Activated T-cell treated with anti-CD3 and anti-CD28 coated beads for 24 hours (primary cell): ENCODE measurements at regions not wholly inside any gene's neighbourhood (a gene's known extent, or its start where the extent isn't known, plus 50 kb on each side); places are given as distances from the start of the nearest gene placed in this dataset.
"Not testable (repeated sequence)": the region's sequence is repeated elsewhere in the genome, so short reads cannot be mapped to it uniquely, and the experiment has no call there.

Experiments
- DNase-seq: peaks from one replicate; pipeline ENCODE4 v3.0.0-alpha.2; 2020; ENCODE audit warnings: low read depth

DNA sequence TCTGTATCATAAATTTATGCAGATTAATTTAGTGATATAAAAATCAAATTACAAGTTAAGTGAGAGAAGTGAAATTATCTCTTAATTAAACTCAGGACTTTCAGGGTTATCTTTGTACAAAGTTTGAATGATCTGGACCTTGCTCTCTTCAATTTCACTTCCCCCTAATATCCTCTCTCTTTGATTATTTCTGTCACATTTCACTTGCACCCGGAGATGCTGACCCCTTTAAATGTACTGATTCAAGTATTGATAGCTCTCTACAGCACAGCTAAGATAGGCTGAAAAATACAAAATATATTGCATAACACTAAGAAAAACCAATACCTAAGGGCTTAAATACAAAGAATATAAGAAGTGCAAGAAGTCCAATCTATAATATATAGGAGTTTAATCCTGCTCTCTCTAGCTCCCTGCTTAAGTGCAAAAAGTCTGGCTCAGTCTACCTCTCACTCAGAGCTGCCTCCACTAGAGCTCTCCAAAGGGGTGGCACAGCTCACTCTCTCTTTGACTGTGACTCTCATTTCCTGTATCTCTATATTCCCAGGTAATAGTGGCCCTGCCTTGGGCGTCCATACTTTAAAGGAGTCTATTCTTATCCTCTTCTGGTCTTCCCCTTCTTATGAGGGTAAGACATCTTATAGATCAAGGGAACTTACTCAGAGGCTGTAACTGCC, 588.4 kb downstream of the RFPL4B start:
- DNase-seq, result no peak

DNA sequence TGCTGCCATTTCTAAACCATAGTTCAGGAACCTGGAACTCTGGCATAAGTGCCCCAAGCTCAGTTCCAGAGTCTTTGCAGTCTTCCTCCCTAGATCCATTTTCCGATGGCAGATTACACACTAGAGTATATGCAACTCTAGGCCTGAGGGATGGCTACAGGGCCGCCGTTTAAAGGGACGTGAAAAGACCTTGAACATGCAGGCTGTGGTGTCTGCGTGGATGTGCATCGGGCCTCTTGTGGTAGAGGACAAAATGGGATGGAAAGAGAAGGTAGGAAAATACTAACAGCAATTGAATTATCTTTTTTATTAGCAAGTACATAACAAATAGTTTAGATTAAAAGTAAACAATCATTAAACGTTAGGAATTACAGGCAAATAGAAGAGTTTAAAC, 588.9 kb downstream of the RFPL4B start:
- DNase-seq, result no peak

DNA sequence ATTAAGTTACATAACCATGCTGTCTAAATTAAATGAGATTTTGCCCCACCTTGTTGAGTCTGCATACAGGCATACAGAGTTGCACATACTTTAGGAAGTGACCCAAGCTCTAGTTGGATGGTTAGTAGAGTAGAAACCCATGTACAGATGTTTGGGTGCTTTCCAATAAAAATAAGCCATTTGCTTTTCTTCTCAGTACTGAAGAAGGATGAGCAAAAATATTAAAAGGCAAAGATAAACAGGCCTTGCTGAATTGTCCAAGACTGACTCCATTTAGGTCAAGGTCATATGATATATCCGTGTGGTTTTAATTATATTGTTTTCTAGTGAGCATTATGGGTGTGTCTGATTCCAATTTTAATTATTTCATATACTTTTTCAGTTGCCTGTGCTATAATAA, 589.4 kb downstream of the RFPL4B start:
- DNase-seq, result no peak

DNA sequence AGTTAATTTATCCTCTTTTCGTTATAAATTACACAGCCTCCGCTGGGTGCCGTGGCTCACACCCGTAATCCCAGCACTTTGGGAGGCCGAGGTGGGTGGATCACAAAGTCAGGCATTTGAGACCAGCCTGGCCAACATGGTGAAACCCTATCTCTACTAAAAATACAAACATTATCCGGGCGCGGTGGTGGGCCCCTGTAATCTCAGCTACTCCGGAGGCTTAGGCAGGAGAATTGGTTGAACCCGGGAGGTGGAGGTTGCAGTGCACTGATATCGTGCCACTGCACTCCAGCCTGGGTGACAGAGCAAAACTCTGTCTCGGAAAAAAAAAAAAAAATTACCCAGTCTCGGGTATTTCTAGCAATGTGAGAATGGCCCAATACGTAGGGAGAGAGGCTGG, 590.6 kb downstream of the RFPL4B start:
- DNase-seq, result not testable (repeated sequence)

DNA sequence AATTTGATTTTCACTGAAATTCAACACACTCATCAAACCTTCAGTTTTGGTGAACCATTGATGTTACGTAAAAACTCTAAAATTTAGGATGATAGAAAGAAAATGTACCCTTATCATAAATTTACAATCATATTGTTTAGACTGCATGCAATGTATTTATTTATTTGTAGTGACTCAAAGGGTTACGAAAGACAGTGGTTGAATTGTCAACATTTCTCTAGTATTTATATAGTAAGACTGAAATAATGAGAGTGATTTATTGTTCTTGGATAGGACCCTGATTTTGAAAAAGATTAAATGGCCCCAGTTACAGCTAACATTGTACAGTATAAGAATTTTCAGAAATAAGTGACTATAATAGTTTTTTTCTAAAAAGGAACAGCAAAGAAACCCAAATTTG, 591.5 kb downstream of the RFPL4B start:
- DNase-seq, result no peak

DNA sequence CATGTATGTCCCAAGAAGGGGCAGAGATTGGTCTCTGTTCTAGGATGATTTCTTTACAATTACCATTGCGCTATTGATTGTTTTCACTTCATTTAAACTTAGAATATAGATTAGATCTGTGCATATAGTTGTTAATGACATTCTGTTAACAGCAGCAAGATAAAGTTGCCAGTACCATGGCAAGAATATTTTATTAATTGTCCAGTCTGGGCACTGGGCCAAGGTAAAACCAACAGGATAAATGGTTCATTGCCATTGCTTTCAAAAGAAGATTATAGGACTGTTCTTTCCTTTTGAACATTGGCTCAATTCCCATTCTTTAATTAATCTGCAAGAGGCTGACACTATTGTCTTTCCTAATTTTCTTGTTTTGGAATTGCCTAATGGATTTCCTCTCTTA, 592.4 kb downstream of the RFPL4B start:
- no peak for DNase-seq

DNA sequence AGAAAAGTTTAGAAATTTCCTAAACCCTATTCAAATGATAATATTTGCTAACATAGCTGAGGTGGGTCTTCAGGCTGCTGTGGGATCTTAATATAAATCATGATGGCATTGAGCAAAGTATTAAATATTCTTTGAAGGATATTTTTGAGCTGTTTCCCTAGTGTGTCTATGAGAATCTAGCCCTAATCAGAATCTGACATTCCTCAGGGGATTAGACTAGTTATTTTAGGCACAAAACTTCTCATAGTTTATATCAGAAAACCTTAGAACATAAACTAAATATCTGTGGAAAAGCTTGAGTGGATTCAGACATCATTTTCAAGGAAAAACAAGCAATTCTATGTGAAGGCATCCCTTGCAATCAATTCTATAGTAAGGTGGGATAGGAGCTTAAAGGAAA, 594.5 kb downstream of the RFPL4B start:
- DNase-seq, result no peak

DNA sequence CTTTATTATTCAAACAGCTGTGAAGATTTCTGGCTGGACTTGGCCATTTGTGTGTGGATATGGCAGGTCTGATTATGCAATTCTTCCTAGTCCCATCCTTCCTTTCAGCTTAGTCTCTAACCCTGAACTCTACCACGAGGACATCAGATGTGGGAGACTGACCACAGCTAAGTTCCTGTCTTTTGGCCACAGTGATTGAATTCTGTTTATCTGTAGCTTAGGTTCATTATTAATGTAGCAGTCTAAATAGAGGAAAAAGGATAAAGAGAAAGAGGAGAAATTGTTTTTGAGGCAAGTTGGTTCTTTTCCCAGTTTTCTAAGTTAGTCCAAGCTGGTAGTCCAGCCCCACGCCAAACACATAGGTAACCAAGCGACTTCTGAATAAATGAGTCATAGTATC, 598.9 kb downstream of the RFPL4B start:
- DNase-seq, result no peak

DNA sequence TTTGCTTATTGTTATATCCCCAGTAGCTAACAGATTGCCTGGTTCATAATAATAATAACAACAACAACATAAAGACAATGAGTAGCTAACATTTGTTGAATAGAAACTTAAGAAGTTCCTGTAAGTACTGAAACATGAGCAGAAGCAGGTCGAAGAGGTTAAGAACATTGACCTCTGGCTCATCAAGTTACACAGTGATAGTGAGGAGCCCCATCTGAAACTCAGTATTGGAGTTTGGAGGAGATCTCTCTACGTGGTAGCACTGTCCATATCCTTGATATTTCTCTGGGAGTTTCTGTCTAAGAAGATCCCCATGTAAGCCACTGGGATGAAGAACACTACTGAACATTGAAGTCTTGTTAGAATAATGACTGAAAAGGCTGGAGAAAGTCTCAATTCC, 600.4 kb downstream of the RFPL4B start:
- no peak for DNase-seq

DNA sequence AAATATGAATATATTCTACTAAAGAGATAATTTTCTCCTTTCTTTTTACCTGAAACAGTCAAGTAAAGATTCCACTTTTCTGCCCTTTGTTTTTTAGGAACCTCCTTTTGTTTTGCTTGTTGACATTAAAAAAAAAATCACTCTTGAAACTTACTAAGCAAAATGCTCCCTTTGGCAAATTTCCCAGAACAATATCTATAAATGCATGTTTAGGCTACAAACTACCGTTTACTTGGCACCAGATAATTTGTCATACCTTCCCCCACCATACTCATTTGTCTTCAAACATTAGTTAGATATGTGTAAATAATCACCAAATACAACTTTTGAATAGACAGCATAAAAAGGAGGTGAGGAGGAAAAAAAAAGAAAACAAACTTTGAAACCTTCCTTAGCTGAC, 604.7 kb downstream of the RFPL4B start:
- no peak for DNase-seq

DNA sequence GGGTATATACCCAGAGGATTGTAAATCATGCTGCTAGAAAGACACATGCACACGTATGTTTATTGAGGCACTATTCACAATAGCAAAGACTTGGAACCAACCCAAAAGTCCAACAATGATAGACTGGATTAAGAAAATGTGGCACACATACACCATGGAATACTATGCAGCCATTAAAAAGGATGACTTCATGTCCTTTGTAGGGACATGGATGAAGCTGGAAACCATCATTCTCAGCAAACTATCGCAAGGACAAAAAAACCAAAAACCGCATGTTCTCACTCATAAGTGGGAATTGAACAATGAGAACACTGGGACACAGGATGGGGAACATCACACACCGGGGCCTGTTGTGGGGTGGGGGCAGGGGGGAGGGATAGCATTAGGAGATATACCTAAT, 608.6 kb downstream of the RFPL4B start:
- not testable (repeated sequence) for DNase-seq

DNA sequence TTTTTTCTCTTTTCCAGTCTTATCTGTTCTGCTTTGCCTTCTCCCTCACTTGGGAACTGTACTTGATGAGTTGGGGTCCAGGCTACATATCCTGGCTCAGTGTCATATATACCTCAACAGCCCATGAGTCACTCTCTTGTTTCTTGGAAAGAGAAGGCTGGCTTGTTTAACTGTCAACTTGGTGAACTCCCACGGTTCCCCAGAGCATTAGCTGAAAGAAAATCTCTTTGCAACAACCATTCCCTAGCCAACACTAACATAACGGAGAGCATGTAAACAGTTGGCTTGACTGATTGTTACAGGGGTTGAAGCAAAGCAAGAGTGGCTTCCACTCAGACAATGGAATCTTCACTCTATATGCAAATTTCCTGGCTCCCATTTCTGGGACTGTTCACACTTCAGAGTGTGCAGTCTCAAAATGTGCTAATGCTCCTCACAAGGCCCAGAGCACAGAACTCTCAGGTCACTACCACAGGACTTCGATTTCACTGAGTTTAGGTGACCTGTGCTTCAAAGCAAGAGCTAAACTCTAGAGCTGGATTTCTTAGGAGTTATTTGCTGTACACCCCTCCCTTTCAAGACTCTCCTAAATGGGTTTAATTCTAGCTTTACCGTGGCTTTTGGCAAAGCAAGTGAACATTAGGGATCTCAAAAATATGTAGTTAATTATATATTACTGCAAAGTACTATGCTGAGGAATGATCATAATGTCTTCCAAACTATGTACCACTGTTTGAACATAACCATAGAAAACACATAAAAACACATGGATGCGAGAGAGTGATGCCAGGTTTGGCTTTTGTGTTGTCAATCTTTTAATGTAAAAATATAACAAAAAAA, 609.8 kb downstream of the RFPL4B start:
- DNase-seq, result no peak

DNA sequence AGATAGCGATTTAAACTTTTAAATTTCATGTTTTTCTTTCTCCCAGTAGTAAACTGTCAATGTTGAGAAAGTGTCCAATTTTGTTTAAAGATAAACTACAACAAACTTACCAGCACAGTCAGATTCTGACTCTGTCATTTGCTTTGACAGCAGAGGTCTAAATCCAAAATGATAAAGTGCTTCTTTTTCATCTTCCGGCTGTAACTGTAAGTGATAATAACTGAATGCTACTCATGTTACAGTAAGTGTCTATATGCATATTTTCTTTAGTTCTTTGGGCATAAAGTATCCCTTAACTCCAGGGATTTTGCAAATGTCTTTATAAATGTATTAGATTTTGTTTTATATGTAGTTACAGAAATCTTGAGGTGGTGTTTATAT, 610.4 kb downstream of the RFPL4B start:
- no peak for DNase-seq

DNA sequence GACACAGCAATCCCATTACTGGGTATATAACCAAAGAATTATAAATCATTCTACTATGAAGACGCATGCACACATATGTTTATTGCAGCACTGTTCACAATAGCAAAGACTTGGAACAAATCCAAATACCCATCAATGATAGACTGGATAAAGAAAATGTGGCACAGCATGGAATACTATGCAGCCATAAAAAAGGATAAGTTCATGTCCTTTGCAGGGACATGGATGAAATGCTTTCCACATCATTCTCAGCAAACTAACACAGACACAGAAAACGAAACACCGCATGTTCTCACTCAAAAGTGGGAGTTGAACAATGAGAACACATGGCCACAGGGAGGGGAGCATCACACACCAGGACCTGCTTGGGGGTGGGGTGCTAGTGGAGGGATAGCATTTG, 613.0 kb downstream of the RFPL4B start:
- not testable (repeated sequence) for DNase-seq

DNA sequence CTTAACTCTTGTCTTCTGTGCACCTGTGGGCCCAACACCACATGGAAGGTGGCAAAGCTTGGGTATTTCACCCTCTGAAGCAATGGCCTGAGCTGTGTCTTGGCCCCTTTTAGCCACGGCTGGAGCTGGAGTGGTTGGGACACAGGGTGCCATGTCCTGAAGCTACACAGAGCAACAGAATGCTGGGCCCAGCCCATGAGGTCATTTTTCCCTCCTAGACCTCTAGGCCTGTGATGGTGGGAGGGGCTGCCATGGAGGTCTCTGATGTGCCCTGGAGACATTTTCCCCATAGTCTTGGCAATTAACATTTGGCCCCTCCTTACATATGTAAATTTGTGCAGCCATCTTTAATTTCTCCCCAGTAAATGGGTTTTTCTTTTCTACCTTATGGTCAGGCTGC, 620.8 kb downstream of the RFPL4B start:
- DNase-seq, result no peak

DNA sequence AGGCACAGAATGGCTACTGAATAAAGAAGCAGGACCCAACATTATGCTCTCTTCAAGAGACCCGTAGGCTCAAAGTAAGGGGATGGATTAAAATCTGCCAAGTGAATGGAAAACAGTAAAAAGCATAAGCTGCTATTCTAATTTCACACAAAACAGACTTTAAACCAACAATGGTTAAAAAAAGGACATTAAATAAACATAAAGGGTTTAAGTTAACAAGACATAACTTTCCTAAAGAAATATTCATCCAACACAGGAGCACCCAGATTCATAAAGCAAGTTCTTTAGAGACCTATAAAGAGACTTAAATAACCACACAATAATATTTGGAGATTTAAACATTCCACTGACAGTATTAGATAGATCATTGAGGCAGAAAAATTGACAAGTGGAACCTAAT, 624.5 kb downstream of the RFPL4B start:
- DNase-seq, result no peak

DNA sequence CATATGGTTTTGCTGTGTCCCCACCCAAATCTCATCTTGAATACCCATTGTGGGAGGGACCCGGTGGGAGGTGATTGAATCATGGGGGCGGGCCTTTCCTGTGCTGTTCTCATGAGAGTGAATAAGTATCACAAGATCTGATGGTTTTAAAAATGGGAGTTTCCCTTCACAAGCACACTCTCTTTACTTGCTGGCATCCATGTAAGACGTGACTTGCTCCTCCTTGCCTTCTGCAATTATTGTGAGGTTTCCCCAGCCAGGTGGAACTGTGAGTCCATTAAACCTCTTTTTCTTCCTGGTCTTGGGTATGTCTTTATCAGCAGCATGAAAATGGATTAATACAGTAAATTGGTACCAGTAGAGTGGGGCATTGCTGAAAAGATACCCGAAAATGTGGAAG, 627.8 kb downstream of the RFPL4B start:
- DNase-seq, result not testable (repeated sequence)

DNA sequence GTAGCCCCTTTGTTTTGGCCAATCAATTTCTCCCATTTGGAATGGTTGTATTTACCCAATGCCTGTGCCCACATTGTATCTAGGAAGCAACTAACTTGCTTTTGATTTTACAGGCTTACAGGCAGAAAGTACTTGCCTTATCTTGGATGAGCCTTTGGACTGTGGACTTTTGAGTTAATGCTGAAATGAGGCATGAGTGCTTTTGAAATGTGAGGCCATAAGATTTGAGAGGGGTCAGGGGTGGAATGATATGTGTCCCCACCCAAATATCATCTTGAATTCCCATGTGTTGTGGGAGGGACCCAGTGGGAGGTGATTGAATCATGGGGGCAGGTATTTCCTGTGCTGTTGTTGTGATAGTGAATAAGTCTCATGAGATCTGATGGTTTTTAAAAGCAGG, 629.4 kb downstream of the RFPL4B start:
- not testable (repeated sequence) for DNase-seq

DNA sequence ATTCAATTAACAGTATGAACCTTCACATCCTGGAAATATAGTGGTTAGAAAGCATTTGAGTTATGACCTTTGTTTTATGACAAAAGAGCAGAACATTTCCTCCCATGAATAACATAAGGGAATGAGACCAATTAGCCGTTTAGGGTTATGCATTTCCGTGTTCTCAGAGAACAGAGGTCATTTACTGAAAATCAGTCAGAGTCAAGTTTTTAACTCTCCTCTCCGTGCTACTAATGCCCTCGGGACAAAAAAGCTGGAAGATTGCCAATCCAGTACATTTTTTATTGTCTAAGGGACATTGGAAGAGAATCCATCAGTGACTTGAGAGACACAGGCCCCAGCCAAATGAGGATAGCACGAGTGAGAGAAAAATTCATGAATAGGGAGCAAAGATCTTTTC, 632.7 kb downstream of the RFPL4B start:
- no peak for DNase-seq

DNA sequence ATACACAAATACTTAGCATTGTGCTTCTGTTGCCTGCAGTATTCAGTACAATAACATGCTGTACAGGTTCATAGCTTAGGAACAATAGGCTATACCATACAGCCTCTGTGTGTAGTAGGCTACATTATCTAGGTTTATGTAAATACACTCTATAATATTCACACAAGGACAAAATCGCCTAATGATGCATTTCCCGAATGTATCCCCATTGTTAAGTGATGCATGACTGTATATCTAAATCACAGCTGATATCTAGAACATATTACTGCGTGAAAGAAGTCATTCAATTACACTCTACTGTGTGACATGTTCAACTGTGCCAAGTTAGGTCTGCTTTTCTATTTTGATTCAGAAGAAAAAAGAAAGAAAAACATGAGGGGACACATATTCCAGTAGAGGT, 633.5 kb downstream of the RFPL4B start:
- DNase-seq, result no peak

DNA sequence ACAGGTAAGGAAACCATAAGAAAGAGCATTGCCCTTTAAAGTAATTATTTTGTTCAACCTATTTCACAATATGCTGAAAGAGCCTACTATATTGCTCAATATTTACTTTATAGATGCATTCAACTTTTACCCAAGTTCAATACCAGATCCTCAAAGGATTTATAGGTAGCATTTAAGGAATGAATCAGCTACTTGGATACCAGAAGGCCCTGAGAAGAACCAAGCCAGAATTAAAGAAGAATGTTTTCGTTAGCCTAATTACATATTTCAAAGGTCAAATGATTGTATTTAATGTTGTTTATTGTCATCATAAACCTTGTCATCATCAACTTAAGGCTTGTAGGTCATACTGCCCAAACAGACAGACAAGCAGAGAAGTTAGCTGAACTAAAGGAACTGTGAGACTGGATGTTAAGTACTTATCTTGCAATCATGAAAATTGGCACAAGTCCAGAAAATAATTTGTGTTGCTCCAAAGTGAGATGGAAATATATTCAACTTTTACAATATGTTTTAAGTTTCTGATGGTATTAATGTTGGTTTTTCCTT, 636.7 kb downstream of the RFPL4B start:
- no peak for DNase-seq

DNA sequence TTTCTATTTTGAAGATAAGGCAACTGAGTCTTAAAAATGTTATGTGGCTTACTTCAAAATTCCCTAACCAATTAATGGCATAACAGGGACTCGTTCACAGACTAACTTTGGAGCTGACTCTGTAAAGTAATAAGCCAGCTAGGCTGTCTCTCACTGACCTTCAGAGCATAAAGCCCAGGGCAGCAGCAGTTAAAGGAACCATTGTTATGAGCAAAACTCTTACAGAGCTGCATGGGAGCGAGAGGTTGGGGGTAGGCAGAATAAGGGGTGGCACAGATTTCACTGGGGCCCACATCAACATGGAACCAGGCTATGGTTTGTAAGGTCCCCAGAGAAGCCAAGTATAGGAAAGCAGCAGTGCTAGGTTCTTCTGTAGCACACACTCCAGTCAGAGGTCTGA, 637.8 kb downstream of the RFPL4B start:
- no peak for DNase-seq

DNA sequence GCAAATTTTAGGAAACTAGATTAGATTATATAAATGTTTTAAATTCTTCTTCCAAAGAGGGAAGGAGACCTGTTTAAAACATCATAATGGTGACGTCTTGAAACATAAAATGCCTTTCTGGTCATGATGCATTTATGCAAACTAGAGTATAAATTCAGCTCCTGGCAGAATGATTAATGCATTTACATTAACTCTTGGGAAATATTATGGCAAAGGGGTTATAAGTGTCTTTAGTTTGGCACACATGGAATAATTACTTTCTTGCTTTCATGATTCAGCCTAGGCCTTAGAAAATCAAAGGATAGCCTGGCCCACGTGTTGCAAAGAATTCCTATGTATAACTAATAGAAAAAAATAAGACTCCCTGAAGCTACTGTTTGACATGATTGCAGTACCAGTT, 639.2 kb downstream of the RFPL4B start:
- DNase-seq, result no peak

DNA sequence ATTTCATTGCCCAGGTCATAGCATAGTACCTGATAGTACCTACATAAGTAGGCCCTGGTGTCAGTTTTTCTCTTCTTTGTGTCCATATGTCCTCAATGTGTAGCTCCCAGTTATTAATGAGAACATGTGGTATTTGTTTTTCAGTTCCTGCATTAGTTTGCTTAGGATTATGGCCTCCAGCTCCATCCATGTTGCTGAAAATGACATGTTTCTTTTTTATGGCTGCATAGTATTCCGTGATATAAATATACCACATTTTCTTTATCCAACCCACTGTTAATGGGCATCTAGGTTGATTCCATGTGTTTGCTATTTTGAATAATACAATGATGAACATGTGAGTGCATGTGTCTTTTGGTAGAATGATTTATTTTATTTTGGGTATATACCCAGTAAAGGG, 641.6 kb downstream of the RFPL4B start:
- no peak for DNase-seq
